Testis (tissue), 2 donors: ENCODE measurements at regions not wholly inside any gene's neighbourhood (a gene's known extent, or its start where the extent isn't known, plus 50 kb on each side); places are given as distances from the start of the nearest gene placed in this dataset.
"Not testable (repeated sequence)": the region's sequence is repeated elsewhere in the genome, so short reads cannot be mapped to it uniquely, and the experiment has no call there.

ENCODE experiments used
- CTCF ChIP-seq, 3 experiments: fragments of 450-650 bp in 2 of 3; fragments of 200-600 bp in 1 of 3; sonication (generic) in 1 of 3; IDR thresholded peaks; one replicate each; pipeline ENCODE4 v1.5.1; 2016 to 2019; ENCODE audit warnings: antibody characterized with exemption in 3 of 3, mild to moderate bottlenecking in 2 of 3, moderate library complexity in 1 of 3
- POLR2A ChIP-seq: fragments of 450-650 bp; IDR thresholded peaks from one replicate; pipeline ENCODE4 v1.6.1; 2017; ENCODE audit warnings: antibody characterized with exemption, mild to moderate bottlenecking, moderate library complexity

- not testable (repeated sequence) for TF ChIP-seq POLR2A; CTCF (IDR thresholded peaks at IDR 0.05)
Measured at GRCh38 chr12:131322460-131322859, 368.8 kb downstream of the ADGRD1 start.
